HG03439 (cell line): ENCODE measurements at regions not wholly inside any gene's neighbourhood (a gene's known extent, or its start where the extent isn't known, plus 50 kb on each side); places are given as distances from the start of the nearest gene placed in this dataset.
A peak's percentile ranks its signal among the peaks of the same experiment; 100 is the strongest.
"Not testable (repeated sequence)": the region's sequence is repeated elsewhere in the genome, so short reads cannot be mapped to it uniquely, and the experiment has no call there.

Experiments
- ATAC-seq: cut with Tn5 transposase; IDR thresholded peaks from one replicate; pipeline ENCODE4 v1.9.1; 2021; ENCODE audit warnings: mild to moderate bottlenecking, moderate library complexity; ENCODE audit not compliant: unreplicated experiment

GRCh38 chr6:144897441-144897921, 612.3 kb downstream of the UTRN start:
- ATAC-seq, result no peak

- ATAC-seq, result no peak
Observed at GRCh38 chr6:144898052-144898689, 613.0 kb downstream of the UTRN start.

- no peak for ATAC-seq
Observed at GRCh38 chr6:144898741-144899140, 613.6 kb downstream of the UTRN start.

GRCh38 chr6:144899161-144899560, 614.0 kb downstream of the UTRN start:
- ATAC-seq, result no peak

- ATAC-seq, result no peak
Observed at GRCh38 chr6:144901412-144901811, 616.3 kb downstream of the UTRN start.

GRCh38 chr6:144908004-144908403, 622.9 kb downstream of the UTRN start:
- no peak for ATAC-seq

GRCh38 chr6:144909753-144910285, 624.7 kb downstream of the UTRN start:
- no peak for ATAC-seq

GRCh38 chr6:144911322-144911721, 626.2 kb downstream of the UTRN start:
- ATAC-seq, result no peak

GRCh38 chr6:144912474-144912873, 627.3 kb downstream of the UTRN start:
- no peak for ATAC-seq

GRCh38 chr6:144918073-144918472, 632.9 kb downstream of the UTRN start:
- ATAC-seq, result no peak

- no peak for ATAC-seq
Observed at GRCh38 chr6:144919560-144919959, 634.4 kb downstream of the UTRN start.

- no peak for ATAC-seq
Observed at GRCh38 chr6:144920391-144920961, 635.3 kb downstream of the UTRN start.

GRCh38 chr6:144921206-144921975, 636.3 kb downstream of the UTRN start:
- ATAC-seq, result no peak

GRCh38 chr6:144922120-144922722, 637.1 kb downstream of the UTRN start:
- no peak for ATAC-seq

GRCh38 chr6:144922771-144923490, 637.8 kb downstream of the UTRN start:
- not testable (repeated sequence) for ATAC-seq

GRCh38 chr6:144923491-144923787, 638.3 kb downstream of the UTRN start:
- not testable (repeated sequence) for ATAC-seq

GRCh38 chr6:144928847-144929246, 643.7 kb downstream of the UTRN start:
- ATAC-seq, result no peak

- no peak for ATAC-seq
Observed at GRCh38 chr6:144929262-144929661, 644.1 kb downstream of the UTRN start.

GRCh38 chr6:144931172-144932035, 646.3 kb downstream of the UTRN start:
- peak; percentile 53 for ATAC-seq

GRCh38 chr6:144932621-144933020, 647.5 kb downstream of the UTRN start:
- ATAC-seq, result no peak
